IPS-18c (cell line): ENCODE measurements at regions not wholly inside any gene's neighbourhood (a gene's known extent, or its start where the extent isn't known, plus 50 kb on each side); places are given as distances from the start of the nearest gene placed in this dataset.

Experiments used
- H3K4me3 ChIP-seq: 2 replicates; pipeline ENCODE4 v1.7.0; 2013; ENCODE audit warnings: low read depth, mild to moderate bottlenecking, low read length, moderate library complexity; ENCODE audit not compliant: insufficient read depth
- H3K9me3 ChIP-seq: one replicate; pipeline ENCODE4 v1.6.1; 2013; ENCODE audit warnings: mild to moderate bottlenecking, low read length, moderate library complexity; ENCODE audit not compliant: control insufficient read depth, insufficient read depth

DNA sequence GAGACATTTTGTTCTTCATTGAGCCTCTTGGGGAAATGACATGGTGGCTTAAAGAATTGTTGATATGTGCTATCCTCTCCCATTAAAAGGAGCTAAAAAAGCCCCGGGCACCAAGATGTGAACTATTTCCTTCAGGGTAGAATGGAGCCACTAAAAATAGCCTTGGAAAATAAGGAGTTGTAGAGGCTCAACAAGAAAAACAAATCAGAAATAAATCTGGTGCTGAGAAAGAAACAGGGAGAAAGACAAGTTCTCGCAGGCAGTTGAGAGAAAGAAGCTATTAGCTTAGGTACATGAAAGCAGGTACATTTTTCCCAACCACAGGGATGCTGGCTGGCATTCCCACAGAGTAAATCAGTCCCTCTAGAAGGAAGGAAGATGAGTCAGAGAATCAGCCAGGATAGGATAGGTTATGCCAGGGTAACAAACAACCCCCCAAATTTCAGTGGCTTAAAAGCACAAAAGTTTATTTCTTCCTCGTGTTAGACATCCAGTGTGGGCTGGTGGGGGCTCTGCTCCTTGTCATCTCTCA lies 134.6 kb upstream of the ADRA1B start:
- no peaks in the 10 kb centered on the region for H3K9me3 ChIP-seq
- no peak overlapping the region for H3K4me3 ChIP-seq

DNA sequence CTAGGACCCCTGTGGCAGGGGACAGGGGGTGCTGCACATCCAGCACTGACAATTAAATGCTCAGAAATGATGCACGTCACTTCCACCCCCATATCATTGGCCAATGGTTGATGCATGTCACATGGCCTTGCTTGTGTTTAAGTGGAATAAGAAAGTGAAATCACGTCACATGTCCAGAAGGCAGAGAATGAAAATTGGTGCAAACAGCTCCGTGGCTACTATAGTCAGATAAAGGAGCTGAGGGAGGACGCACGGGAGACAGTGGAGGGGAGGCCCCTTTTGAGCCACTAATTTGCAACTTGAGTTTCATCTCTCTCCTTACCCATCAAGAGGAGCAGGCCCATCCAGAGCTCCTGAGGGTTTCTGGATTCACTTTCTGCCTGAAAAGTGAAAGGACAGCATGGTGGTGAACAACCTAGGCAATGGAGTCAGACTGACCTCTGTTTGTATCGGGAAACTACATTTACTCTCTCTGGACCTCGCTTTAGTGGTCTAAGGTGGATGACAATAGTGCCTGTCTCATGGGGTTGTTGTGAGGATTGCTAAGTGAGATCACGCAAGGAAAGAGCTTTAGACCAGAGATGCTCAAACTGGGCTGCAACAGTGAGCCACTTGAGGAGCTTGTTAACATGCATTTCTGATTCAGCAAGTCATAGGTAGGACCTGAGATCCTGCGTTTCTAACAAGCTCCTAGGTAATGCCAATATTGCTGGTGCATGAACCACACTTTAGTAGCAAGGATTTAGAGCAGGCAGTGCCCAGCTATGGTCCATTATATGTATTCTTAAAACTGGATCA lies 133.9 kb upstream of the ADRA1B start:
- no peak overlapping the region for H3K4me3 ChIP-seq
- no peaks in the 10 kb centered on the region for H3K9me3 ChIP-seq

DNA sequence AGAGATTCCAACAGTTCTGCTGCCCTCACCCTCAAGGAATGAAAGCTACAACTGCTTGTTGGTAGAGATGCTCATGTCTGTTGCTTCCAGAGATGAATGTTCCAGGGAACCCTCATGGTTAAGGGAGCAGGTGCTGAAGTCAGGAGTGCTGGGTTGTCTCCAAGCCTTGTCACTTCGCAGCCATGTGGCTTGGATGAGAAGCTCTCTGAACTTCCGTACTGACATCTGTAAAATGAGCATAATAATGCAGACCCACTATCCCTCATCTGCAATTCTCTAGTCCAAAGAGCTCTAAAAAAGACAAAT lies 133.3 kb upstream of the ADRA1B start:
- Histone ChIP-seq H3K4me3 (no peak overlapping the region), H3K9me3 (no peaks in the 10 kb centered on the region)

DNA sequence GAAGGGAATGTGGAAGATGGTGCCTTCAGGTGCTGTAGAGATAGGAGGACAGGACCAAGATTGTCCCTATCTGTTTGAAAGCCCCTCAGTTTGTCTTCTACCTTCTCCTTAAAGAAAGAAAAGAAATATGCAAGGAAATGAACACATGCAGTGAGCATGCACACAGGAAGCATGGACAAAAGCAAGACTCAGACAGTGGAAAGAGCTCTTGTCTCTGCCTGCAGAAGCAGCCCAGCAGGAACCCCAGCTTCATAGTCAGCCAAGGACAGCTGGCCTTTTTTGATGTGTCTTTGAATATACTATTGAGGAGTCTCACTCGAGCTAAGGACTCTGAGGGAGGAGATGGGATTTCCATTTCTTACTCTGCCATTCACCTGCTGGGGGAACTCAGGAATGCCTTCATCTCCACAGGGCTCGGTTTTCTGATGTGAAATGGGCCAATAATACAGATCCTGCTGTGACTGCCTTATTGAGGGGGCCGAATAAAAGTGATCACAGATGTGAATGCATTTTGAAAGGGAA lies 132.5 kb upstream of the ADRA1B start:
- H3K9me3 ChIP-seq, result no peaks in the 10 kb centered on the region
- no peak overlapping the region for H3K4me3 ChIP-seq

DNA sequence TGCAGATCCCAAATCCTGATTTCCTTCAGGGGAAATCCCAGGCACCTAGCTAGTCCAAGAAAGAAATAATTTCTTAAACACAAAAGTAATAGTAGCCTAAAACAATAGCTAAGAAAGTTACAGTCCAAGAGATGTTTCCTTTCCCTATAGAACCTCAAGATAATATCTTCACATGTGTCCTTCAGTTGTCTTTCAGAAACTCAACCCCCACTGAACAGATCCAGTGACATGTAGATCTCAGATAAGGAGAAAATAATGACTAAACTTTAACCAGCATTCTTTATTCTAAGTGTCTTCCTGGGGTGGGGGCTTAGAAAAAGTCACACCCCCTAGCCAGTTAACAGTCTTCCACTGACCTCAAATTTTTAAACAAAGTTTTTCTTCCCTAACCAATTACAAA lies 131.3 kb upstream of the ADRA1B start:
- H3K4me3 ChIP-seq, result no peak overlapping the region

DNA sequence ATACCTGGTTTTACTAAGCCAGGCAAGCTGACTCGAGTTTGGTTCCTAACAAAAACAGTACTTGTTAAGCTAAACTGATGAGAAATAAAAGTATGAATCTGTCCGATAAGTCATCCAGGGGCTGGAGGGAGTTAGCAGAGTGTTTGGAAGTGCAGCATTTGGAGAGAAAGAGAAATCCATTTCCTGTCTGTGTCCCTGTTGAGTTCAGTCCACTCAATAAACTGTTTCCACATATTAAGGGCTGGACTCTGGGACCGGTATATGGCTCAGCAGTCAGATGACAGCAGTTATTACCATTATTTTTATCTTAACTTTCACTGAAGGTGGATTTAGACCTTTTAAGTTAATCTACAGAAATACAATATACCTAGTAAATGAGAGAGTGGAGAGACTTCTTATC lies 130.6 kb upstream of the ADRA1B start:
- Histone ChIP-seq H3K4me3 (no peak overlapping the region), H3K9me3 (no peaks in the 10 kb centered on the region)

More for the DNA sequence above, 131.3 kb upstream of the ADRA1B start:
- no peaks in the 10 kb centered on the region for H3K9me3 ChIP-seq

DNA sequence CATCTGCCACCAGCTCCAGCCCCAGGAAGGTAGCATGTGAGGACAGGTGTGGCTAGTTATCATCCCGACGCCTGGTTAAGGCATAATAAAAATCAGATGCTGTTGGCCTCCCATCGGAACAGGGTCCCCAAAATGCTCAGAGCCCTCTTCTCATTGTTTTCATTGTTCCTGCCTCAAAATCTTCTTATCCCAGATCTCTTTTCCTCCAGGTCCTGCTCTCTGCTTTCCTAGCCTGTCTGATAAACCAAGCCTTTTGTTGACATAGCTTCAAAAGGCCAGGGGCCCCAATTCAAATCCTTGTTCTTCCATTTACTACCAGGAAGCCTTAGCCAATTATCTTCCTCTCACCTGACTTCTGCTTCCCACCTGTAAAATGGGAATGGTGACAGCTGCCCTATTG lies 130.1 kb upstream of the ADRA1B start:
- no peak overlapping the region for H3K4me3 ChIP-seq
- H3K9me3 ChIP-seq, result no peaks in the 10 kb centered on the region

DNA sequence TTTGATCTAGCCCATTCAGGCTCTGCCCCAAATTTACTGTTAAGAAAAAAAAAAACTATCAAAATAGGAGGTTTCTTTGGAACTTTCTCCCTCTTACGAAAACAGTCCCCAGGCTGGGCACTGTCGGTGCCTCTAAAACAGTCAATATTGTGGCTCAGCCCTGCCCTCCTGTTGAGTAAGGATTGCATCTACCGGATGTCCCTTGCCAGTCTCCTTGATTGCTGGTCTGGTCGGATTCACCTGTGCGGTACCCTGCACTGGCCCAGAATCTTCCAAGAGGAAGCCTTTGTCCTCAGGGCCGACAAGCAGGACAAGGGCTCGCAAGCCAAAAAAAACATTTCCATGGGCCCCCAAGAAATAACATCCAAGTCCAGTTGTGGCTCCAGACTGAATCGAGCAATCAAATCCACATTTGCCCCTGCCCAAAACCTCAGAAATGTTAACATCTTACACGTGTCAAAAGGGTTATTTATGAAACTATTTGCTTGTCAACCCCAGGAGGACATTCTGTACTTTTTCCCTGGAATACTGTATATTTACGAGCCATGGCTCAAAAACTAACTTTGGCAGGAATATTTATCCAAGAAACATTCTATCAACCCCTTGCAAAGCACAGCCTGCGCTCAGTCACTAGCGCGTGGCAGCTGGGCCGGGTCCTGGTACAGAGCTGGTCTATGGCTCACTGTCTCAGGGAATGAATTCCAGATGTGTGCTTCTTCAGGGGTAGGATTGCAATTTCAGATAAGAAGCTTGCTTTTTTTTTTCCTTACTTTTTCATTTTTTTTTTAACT lies 129.2 kb upstream of the ADRA1B start:
- no peak overlapping the region for H3K4me3 ChIP-seq
- no peaks in the 10 kb centered on the region for H3K9me3 ChIP-seq

DNA sequence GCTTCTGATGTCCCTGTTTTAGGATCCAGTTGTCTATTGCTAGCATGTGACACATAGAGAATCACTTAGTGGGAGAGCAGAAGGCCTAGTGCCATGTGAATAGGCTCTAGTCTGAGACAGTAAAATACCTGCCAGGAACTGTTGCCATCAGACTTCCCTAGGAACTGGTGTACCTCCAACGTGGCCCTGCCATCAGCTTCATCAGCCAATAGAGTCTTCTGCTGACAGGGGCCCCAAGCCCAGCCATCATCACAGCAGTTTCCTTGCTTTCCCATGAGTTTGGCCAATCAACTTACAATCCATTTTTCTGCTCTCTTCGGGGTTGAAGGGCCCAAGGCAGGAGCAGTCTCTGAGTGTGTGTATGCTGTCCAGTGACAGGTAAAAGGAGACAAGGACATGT lies 128.4 kb upstream of the ADRA1B start:
- Histone ChIP-seq H3K9me3 (no peaks in the 10 kb centered on the region), H3K4me3 (no peak overlapping the region)

DNA sequence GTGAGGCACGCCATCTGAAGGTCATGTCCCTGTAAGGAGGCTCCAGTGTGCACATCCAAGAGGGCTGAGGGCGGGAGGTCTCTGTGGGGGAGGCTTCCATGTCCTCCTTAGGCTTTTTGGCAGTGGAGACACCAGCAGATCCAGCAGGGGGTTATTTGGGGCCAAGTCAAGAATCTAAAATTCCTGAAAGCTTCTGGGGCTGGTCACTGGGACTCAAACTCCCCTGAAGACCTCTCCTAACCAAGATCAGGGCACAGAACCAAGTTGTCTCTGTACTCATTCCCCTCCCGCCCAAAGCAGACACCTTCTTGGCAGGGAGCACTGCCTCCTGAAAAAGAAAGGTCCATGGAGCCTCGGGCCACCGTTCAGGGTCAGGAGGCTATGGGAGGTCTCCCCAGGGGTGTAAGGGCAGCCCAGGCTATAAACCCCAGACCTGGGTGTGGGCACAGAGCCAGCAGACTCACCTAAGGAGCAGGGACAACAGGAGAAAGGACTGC lies 127.4 kb upstream of the ADRA1B start:
- Histone ChIP-seq H3K4me3 (no peak overlapping the region), H3K9me3 (no peaks in the 10 kb centered on the region)

DNA sequence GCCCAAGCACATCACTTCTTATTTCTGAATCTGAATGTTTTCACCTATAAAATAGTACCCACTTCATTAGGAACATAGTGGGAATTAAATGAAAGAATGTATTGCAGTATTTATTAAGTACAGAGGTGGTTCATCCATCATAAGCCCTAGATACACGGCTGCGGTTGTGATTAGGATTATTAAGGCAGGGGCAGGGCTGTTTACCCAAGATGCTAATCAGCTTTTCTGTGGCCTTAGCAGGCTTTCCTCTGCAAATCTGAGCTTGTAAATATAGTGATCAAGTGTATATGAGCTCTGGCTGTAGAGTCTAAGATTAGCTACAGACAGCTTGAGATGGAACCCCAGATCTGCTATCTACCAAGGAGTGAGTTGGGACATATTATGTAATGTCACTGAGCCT lies 124.1 kb upstream of the ADRA1B start:
- H3K4me3 ChIP-seq, result no peak overlapping the region
- H3K9me3 ChIP-seq, result no peaks in the 10 kb centered on the region

DNA sequence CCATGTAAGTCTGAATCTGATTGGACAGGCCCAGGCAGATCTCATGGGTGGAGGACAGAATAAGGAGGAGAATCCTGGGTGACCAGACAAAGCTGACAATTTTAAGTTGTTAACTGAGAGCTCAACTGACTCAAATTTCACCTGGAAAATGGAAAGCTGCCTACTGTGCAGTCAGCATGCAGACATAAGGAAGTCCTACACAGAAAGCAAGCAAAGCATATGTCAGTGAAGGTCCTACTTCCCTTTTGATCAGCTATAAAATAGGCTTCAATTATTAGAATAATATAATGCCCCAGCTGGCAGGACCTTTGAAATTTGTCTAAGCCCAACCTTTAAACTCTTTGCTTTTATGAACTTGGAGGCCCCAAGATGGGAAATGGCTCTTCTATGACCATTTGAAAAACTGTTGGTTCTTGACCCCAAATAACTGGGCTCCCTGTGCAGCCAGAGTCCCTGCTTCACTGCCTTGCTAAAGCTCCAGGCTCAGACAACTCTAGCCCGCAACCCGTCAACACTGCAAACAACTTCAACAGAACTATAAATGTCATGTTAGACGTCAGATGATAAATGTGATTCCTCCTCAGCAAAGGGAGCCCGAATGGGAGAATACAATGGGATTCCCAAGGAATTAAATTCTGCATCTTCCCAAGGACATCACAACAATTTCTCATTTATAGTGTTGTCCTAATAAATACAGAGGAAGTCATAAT lies 118.9 kb upstream of the ADRA1B start:
- H3K4me3 ChIP-seq, result no peak overlapping the region
- no peaks in the 10 kb centered on the region for H3K9me3 ChIP-seq

DNA sequence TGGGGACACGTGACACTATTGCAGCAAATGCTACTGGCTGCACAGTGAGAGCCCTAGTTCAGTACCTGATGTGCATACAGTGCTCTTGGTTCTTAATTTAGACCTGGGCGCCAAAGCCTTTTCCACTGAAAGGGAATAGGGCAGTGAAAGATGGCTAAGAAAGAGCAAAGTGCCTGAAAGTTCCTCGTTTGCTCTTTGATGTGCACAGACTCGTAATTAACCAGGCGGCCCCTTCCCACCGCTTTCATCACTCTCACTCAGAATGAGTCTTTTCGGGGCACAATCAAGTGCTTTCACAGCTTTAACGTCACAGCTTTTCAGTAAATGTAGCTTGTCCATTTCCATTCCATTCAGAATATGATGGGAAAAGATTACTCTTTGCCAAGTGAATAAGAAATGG lies 116.6 kb upstream of the ADRA1B start:
- H3K9me3 ChIP-seq, result no peaks in the 10 kb centered on the region
- H3K4me3 ChIP-seq, result no peak overlapping the region

DNA sequence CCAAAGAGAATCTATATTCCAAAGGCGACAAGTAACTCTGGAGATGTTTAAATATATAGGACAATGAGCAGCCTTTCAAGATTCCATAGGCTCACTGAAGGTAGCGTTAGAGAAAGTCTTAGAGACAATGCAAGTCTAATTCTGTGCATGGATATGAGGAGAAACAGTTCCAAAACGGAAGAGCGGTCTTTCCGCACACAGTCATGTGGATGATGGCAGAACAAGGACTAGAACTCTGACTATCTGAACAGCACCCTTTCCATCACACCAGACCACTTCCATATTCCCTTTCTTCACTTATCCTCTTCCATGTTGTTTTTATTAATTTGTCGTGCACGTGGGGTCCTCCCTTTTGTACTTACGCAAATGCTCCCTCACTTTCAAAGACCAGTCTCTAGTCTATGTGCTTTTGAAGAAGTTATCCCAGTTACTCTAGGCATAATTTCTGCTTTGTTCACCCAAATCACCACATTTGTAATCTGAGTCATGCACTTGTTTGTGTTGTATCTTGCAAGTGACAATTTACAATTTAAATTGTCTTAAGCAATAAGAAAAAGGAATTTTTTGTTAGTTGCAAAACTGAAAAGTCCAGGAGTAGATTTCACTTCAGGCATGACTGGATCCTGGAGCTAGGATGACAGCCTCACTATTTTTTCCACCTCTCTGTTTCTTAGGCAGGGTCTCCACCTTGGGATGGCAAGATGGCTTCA lies 116.0 kb upstream of the ADRA1B start:
- Histone ChIP-seq H3K4me3 (no peak overlapping the region), H3K9me3 (no peaks in the 10 kb centered on the region)

DNA sequence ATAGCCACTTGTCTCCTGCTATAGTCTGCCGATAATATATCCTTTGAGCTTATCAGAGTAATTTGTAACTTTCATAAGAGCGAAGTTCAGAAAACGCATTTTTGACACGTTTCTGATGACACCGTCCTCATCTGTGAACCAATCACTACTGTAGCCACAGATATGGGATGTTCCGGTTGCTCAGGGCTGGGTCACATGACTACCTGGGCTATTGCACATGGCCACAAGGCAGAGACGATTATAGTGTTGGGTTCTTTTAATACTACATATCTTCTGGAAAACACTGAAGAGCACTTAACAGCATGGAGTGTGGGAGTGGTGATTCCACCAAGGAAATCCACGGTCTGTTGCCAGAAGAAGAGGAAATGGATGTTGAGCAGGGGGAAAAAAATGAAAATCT lies 115.0 kb upstream of the ADRA1B start:
- no peak overlapping the region for H3K4me3 ChIP-seq
- no peaks in the 10 kb centered on the region for H3K9me3 ChIP-seq

DNA sequence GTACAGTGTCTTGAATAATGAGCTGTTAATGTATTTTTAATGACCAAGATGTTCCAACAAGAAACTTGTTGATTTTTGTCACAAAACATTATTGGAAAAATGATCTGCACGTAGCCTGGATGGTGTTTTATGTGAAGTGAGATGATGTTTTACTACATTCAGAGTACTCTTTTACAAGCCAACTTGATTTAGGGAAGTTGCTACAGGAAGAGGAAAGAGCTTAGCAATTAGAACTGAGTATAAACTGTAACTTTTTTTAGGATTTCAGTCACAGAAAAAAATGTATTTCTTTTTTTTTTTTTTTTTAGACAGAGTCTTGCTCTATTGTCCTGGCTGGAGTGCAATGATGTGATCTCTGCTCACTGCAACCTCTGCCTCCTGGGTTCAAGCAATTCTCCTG lies 113.6 kb upstream of the ADRA1B start:
- no peaks in the 10 kb centered on the region for H3K9me3 ChIP-seq
- no peak overlapping the region for H3K4me3 ChIP-seq

DNA sequence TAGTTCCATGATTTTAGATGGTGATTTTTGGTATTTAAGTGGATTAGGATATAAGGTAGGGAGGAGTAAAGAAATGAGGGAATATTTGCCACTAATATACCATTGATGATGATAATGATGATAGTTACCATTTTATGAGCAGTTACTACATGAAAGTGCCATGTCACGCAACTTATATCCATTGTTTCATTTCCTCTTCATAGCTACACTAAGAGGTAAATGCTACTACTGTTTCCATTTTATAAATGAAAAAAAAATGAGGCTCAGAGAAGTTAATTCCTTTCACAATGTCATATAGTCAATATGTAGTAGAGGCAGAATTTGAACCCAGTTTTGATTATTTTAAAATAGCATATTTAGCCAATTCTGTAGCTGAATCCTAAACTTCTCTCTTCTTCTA lies 112.2 kb upstream of the ADRA1B start:
- Histone ChIP-seq H3K9me3 (no peaks in the 10 kb centered on the region), H3K4me3 (no peak overlapping the region)
